Brain microvascular endothelial cell (primary cell): ENCODE measurements at regions not wholly inside any gene's neighbourhood (a gene's known extent, or its start where the extent isn't known, plus 50 kb on each side); places are given as distances from the start of the nearest gene placed in this dataset.

Experiments used
- DNase-seq: peaks from one replicate; pipeline ENCODE4 v3.0.0-alpha.2; 2020
- H3K27ac ChIP-seq: fragments of 250-450 bp; sonication (Bioruptor Pico); 2 replicates; pipeline ENCODE4 v1.5.1; 2020; ENCODE audit warnings: mild to moderate bottlenecking, moderate library complexity
- H3K27me3 ChIP-seq: fragments of 250-450 bp; sonication (Bioruptor Pico); replicated peaks from 2 replicates; pipeline ENCODE4 v1.5.1; 2020; ENCODE audit warnings: mild to moderate bottlenecking
- H3K36me3 ChIP-seq: fragments of 250-450 bp; sonication (Bioruptor Pico); replicated peaks from 2 replicates; pipeline ENCODE4 v1.5.1; 2020; ENCODE audit warnings: mild to moderate bottlenecking
- H3K4me3 ChIP-seq: 2 replicates; pipeline ENCODE4 v1.5.1; 2011; ENCODE audit warnings: low read depth, mild to moderate bottlenecking, control low read depth, low read length, moderate library complexity
- CTCF ChIP-seq: IDR thresholded peaks from 2 replicates; pipeline ENCODE4 v1.5.1; 2011; ENCODE audit warnings: low read depth, mild to moderate bottlenecking, moderate library complexity, low read length, control low read depth, inconsistent platforms; ENCODE audit errors: missing control alignments
- in situ Hi-C: cut with HindIII; loops from 2 replicates; pipeline ENCODE4 v1.10.0; 2017; ENCODE audit warnings: low sequenced_read_pairs, low pct_ligation_motif_present

GRCh38 chr5:172571892-172572291 is 69.2 kb upstream of the NEURL1B start:
- in situ Hi-C loops, result no loop called here
- DNase-seq, result no peak
- Histone ChIP-seq H3K27me3 (peaks cover 21% of the 10 kb centered on the region), H3K27ac (no peak overlapping the region), H3K36me3 (no peaks in the 10 kb centered on the region), H3K4me3 (no peak overlapping the region)
- no peak for TF ChIP-seq CTCF

DNA sequence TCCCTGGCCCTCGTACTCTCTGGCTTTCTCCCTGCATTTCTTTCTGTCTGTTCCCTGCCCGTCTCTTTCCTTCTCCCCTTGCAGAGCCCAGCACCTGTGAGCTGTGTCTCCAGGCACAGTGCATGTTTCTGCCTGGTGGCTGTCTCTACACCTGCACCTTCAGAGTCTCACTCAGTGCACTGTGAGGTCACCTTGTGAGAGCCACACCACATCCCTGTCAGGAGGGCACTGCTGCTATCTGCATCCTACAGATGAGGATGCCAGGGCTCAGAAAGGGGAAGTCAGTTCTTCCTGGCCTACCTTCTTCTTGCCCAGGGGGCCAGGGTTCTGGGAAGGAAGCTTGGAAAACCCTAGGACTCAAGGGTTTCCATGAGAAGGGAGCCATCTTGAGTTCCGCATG is 69.7 kb upstream of the NEURL1B start:
- Histone ChIP-seq H3K4me3 (no peak overlapping the region), H3K36me3 (no peaks in the 10 kb centered on the region), H3K27ac (no peak overlapping the region), H3K27me3 (peaks cover 21% of the 10 kb centered on the region)
- no peak for TF ChIP-seq CTCF
- DNase-seq, result no peak
- in situ Hi-C loops, result no loop called here

- no peak for DNase-seq
- peaks cover 24% of the 10 kb centered on the region for H3K27me3 ChIP-seq
- no peak overlapping the region for H3K4me3 ChIP-seq
- TF ChIP-seq CTCF, result no peak
- no peaks in the 10 kb centered on the region for H3K36me3 ChIP-seq
- H3K27ac ChIP-seq, result no peak overlapping the region
- in situ Hi-C loops, result no loop called here
Observed at GRCh38 chr5:172570594-172571334, 70.3 kb upstream of the NEURL1B start.

- TF ChIP-seq CTCF, result no peak
- Histone ChIP-seq H3K36me3 (no peaks in the 10 kb centered on the region), H3K4me3 (no peak overlapping the region), H3K27ac (no peak overlapping the region), H3K27me3 (peaks cover 25% of the 10 kb centered on the region)
- in situ Hi-C loops, result no loop called here
- no peak for DNase-seq
Observed at GRCh38 chr5:172569861-172570558, 71.1 kb upstream of the NEURL1B start.

DNA sequence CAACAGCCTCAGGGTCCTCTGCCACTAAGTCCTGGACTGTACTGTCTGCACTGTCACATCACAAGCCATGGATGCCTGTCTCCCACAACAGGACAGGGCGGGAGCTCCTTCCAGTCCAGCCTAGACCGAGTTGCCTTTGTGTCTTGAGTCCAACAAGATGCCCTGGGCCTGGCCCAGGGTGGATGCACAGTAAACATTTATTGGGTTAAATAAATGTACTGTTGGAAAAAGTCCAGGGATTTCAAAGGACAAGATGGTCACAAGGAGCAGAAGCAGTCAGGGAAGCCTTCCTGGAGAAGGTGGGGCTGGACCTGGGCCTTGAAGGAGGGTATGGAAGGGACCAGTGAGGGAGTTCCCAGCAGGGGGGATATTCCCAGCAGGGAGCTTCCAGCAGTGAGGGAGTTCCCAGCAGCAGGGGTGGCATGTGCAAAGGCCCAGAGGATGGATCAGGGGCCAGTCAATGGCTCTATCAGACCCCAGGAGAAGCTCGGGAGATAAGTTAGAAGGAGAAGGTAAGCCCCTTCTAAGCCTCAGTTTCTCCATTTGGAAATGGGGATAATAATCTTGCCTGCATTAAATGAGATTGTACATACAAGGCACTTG is 72.7 kb upstream of the NEURL1B start:
- Histone ChIP-seq H3K27ac (no peak overlapping the region), H3K36me3 (no peaks in the 10 kb centered on the region), H3K27me3 (peaks cover 24% of the 10 kb centered on the region), H3K4me3 (no peak overlapping the region)
- in situ Hi-C loops, result no loop called here
- no peak for DNase-seq
- TF ChIP-seq CTCF, result no peak
